Fibroblast of the aortic adventitia (primary cell): ENCODE measurements at regions not wholly inside any gene's neighbourhood (a gene's known extent, or its start where the extent isn't known, plus 50 kb on each side); places are given as distances from the start of the nearest gene placed in this dataset.
"Not testable (repeated sequence)": the region's sequence is repeated elsewhere in the genome, so short reads cannot be mapped to it uniquely, and the experiment has no call there.

Source experiments
- DNase-seq: peaks from one replicate; pipeline ENCODE4 v3.0.0-alpha.2; 2010; ENCODE audit warnings: low read depth
- H3K4me3 ChIP-seq: 2 replicates; pipeline ENCODE4 v1.5.1; 2011; ENCODE audit warnings: low read depth, mild to moderate bottlenecking, control low read depth, low read length, moderate library complexity

DNA sequence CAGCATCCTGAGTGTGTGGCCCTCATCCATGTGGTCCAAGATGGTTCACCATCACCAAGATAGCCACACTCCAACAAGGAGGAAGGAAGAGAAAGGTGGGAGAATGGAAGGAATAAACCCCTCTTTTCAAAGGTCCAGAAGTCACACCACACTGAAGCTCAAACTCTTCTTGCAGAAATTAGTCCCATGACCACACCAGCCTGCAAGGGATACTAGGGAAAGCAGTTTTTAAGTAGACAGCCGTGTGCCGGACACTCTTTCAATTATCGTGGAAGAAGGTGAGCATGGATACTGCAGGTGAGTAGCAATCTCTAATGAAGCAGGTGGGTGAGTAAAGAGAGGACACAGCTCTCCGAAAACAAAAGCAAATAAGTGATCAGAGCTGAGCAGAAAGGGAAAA lies 191.7 kb upstream of the IRF2BP2 start:
- not testable (repeated sequence) for DNase-seq, H3K4me3 ChIP-seq

DNA sequence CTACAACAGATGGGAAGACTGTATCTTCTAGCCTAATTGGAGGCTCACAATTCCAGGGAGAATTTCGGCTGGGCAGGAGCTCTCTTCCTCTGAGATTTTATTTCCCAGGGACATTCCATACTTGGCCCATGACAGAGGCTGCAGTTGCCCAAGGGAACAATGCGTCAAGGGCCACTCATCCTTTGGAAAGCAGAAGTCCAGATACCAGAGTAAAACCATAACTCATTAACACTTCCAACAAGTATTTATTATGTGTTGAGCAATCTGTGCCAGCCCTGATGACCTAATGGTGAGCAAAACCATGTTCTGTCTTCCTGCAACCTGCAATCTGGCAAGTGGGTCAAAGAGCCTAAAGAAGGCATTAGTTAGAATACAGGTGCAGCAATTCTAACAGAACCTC lies 191.2 kb upstream of the IRF2BP2 start:
- DNase-seq, H3K4me3 ChIP-seq: not testable (repeated sequence)

- H3K4me3 ChIP-seq, DNase-seq: not testable (repeated sequence)
Measured at GRCh38 chr1:234800563-234800962, 190.6 kb upstream of the IRF2BP2 start.

- peak; percentile 49 for DNase-seq
- H3K4me3 ChIP-seq = not testable (repeated sequence)
Measured at GRCh38 chr1:234799021-234799689, 189.2 kb upstream of the IRF2BP2 start.

DNA sequence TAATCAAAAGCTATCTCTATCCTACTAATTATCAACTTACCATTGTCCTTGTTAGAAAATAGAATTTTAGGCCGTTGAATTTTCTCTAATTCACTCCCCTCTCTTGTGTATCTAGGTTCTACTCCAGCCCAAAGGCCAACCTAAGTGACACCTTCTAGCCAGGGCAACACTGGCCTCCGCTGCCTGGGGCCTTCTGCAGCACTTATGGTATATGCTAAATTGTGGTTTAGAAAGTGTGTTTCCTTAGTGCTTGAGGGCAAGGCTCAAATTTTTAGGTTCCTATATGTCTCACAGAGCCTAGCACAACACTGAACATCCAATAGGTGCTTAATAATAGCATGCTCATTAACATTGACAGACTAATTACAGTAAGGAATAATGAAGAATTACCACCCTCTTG lies 187.2 kb upstream of the IRF2BP2 start:
- H3K4me3 ChIP-seq, DNase-seq: not testable (repeated sequence)

GRCh38 chr1:234796438-234796792 lies 186.4 kb upstream of the IRF2BP2 start:
- DNase-seq, H3K4me3 ChIP-seq: not testable (repeated sequence)

GRCh38 chr1:234795711-234796437 lies 185.9 kb upstream of the IRF2BP2 start:
- H3K4me3 ChIP-seq = not testable (repeated sequence)
- DNase-seq = peak; percentile 35

DNA sequence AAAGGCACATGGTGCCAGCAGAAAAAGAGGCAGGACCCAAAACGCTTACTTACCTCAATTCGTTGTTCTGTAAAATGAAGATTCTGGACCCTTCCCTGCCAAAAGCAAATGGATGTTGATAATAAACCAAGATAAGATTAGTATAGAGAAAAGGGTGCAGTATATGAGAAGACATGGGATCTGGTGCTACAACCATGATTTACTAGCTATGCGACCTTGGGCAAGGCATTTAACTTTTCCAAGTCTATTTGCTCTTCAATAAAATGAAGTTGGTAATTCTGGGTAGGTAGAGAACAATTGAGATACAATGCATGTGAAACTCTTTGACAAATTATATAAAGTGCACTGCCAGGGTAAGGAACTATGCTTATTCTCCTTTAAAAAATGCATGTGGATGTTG lies 185.0 kb upstream of the IRF2BP2 start:
- DNase-seq, H3K4me3 ChIP-seq: not testable (repeated sequence)

DNA sequence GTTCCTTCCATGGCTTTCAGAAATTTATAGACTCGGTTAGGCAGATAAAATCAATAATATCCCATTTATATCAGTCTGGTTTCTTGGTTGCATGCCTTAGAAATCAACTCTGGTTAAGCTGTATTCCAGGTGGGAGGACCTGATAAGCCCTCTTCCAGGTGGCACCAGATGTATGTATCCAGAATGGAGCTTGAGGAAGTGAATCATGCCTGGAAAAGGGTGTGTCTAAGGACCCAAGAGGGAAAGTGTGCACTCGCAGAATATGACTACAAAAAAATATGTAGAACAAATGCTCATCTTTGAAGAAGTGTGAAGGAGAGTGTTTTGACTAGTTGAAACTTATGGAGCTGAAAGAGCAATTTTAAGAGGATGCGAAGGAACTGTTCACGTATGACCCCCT lies 184.5 kb upstream of the IRF2BP2 start:
- H3K4me3 ChIP-seq, DNase-seq: not testable (repeated sequence)

DNA sequence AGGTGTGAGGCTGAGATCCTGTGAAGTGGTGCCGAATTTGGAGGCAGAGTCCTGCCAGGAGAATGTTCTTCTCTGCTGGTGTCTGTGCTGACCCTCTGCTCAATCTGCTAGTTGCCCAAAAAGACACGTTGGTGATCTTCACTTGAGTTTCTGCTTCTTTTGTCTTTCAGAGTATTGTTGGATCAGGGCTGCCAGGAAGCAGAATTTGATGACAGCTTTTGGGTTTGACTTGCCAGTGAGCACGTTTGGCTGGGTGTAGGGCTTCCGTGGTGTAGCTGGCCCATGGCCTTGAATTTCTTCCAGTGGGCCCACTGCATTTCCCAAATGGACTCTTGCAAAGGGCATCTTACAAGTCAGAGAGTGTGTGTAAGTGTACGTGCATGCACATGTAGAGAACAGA lies 183.9 kb upstream of the IRF2BP2 start:
- not testable (repeated sequence) for H3K4me3 ChIP-seq

GRCh38 chr1:234792221-234792864 lies 182.4 kb upstream of the IRF2BP2 start:
- DNase-seq, H3K4me3 ChIP-seq: not testable (repeated sequence)

More for the DNA sequence above, 183.9 kb upstream of the IRF2BP2 start:
- not testable (repeated sequence) for DNase-seq

DNA sequence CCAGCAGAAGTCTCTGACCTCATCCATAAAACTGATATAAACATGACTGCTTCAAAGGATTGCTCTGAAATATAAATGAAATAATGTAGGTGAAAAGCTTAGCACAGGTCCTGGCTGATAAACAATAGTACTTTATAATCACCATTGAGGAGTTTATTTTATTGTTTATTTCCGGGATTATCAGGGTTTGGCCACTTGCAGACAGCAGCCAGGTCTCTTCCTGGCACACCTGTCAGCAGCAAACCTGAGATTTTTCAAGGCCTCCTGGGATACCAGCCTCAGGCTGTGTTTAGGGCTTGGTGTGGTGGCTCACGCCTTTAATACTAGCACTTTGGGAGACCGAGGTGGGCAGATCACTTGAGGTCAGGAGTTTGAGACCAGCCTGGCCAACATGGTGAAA lies 181.6 kb upstream of the IRF2BP2 start:
- H3K4me3 ChIP-seq, DNase-seq: not testable (repeated sequence)

- H3K4me3 ChIP-seq, DNase-seq: not testable (repeated sequence)
Measured at GRCh38 chr1:234790333-234790732, 180.4 kb upstream of the IRF2BP2 start.

- not testable (repeated sequence) for H3K4me3 ChIP-seq
Measured at GRCh38 chr1:234787011-234787584, 177.1 kb upstream of the IRF2BP2 start.

DNA sequence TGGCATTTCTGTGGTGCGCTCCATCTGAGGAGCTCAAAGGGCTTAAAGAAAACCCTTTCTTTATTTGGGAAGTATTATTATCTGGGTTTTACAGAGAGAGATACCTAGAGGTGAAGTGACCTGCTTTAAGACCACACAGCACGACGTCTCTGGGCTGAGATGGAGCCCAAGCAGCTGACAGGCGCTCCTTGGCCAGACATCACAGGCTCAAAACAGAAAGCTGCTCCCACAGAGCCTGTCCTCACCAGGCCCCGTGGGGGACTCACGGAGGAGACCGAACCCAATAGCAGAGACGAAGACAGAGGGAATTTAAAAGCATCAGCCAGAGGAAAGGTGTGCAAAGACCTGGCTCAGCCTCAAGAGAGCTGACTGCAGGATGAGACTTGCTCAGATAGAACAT lies 175.9 kb upstream of the IRF2BP2 start:
- DNase-seq, H3K4me3 ChIP-seq: not testable (repeated sequence)

More at GRCh38 chr1:234787011-234787584, 177.1 kb upstream of the IRF2BP2 start:
- not testable (repeated sequence) for DNase-seq

GRCh38 chr1:234785471-234785919 lies 175.5 kb upstream of the IRF2BP2 start:
- H3K4me3 ChIP-seq, DNase-seq: not testable (repeated sequence)

GRCh38 chr1:234784108-234784507 lies 174.1 kb upstream of the IRF2BP2 start:
- not testable (repeated sequence) for DNase-seq, H3K4me3 ChIP-seq
